ENCODE measurements at regions not wholly inside any gene's neighbourhood (a gene's known extent, or its start where the extent isn't known, plus 50 kb on each side); places are given as distances from the start of the nearest gene placed in this dataset.

DNA sequence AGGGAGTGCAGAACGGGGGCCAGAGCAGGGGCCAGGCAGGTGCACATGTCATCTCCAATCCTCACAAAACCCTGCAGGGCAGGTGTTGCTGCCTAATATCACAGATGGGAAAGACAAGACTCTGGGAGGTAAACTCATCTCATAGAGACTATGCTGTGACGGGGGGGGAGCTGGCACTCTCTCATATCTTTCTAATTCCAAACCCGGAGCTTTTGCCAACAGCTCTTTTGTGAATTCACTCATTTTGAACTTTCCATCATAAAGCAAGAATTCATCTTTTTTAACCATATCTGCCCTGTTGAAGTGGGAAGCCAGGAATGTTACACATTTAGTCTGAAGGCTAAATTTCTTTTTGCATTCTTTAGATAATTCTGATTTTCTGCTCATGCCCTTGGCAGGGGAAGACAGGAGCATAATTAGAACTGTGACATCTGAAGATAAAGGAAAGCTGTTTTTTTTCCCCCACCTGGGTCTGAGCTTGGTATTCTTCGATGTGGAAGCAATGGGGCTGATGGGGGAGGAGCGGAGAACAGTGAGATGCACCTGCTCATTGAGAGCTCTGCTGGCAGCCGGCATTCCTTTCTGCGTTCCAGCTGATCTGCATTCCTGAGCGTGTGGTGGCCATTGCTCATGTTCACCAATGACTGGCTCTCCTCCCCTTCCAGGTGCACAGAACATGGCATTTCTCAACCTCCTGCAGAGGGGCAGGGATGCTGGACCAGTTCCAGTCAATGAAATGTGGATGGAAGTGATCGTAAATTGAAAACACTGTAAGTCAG is 159.2 kb downstream of the NSG2 start:
- TF ChIP-seq EZH2 (IDR thresholded peaks at IDR 0.05; ENCODE audit: borderline replicate concordance, low read length) = no peak
- TF ChIP-seq CTCF (conservative IDR thresholded peaks at IDR 0.05 in 1 of 2, IDR thresholded peaks at IDR 0.05 in 1 of 2; ENCODE audit: extremely low read depth in 1 of 2, insufficient read depth in 1 of 2, low read depth in 1 of 2, low read length in 2 of 2) = no peak

Data from mammary epithelial cell (primary cell).